ENCODE measurements at regions not wholly inside any gene's neighbourhood (a gene's known extent, or its start where the extent isn't known, plus 50 kb on each side); places are given as distances from the start of the nearest gene placed in this dataset.

DNA sequence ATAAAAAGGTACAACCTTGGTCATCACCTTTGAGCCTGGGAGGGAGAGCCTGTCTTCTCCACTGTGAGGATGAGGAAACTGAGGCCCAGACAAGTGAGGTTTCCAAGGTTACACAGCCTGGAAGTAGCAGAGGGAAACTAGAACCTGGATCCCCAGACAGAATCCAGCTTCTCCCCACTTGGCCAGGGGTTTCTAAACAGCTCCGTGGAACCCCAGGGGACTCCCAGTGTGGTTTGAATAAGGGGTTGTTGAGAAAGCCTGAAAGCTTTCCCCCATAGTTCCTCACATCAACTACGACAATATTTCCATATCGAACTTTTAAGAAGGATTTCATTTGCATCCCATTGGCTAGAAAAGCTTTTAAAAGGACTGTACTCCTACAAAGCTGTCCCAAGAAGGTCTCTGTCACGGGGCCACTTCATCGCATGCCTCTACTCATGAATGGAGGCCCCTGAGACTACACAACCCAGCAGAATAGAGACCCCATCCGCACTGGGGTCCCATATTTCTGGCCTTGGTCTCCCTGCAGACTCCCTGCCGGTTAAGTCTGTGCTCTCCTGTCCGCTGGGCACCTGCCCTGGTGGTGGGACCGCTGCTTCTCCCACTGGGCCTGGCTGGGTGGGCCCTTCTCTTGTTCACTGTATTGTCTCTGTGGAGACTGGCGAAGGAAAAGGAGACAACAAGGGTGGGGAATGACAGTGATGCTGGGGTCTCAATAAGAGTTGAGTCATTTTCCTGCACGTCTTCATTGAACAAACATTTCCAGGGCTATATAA is 178.5 kb downstream of the SMAD6 start:
- TF ChIP-seq, protein P1, sequence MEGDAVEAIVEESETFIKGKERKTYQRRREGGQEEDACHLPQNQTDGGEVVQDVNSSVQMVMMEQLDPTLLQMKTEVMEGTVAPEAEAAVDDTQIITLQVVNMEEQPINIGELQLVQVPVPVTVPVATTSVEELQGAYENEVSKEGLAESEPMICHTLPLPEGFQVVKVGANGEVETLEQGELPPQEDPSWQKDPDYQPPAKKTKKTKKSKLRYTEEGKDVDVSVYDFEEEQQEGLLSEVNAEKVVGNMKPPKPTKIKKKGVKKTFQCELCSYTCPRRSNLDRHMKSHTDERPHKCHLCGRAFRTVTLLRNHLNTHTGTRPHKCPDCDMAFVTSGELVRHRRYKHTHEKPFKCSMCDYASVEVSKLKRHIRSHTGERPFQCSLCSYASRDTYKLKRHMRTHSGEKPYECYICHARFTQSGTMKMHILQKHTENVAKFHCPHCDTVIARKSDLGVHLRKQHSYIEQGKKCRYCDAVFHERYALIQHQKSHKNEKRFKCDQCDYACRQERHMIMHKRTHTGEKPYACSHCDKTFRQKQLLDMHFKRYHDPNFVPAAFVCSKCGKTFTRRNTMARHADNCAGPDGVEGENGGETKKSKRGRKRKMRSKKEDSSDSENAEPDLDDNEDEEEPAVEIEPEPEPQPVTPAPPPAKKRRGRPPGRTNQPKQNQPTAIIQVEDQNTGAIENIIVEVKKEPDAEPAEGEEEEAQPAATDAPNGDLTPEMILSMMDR (IDR thresholded peaks at IDR 0.05) = no peak
- no peak for TF ChIP-seq SP1 (CRISPR knock-in tag; conservative IDR thresholded peaks at IDR 0.05)
- no peak for TF ChIP-seq ATF3 (CRISPR knock-in tag; conservative IDR thresholded peaks at IDR 0.05)
- no peak for TF ChIP-seq E2F4 (CRISPR knock-in tag; IDR thresholded peaks at IDR 0.05; ENCODE audit: borderline replicate concordance, low read depth)
- TF ChIP-seq ZNF263 (CRISPR knock-in tag; IDR thresholded peaks at IDR 0.05; ENCODE audit: low read depth) = no peak
- no peak for TF ChIP-seq CREB1 (CRISPR knock-in tag; IDR thresholded peaks at IDR 0.05)
- no peak for TF ChIP-seq KAT7 (CRISPR knock-in tag; IDR thresholded peaks at IDR 0.05; ENCODE audit: borderline replicate concordance)
- TF ChIP-seq NFYB (CRISPR knock-in tag; conservative IDR thresholded peaks at IDR 0.05; ENCODE audit: low read depth) = no peak
- no peak for TF ChIP-seq ZNF317 (CRISPR knock-in tag; IDR thresholded peaks at IDR 0.05; ENCODE audit: borderline replicate concordance, low read depth)
- no peak for TF ChIP-seq ESRRA (CRISPR knock-in tag; IDR thresholded peaks at IDR 0.05; ENCODE audit: borderline replicate concordance)
